Nephron (organoid): ENCODE measurements at regions not wholly inside any gene's neighbourhood (a gene's known extent, or its start where the extent isn't known, plus 50 kb on each side); places are given as distances from the start of the nearest gene placed in this dataset.
A peak's percentile ranks its signal among the peaks of the same experiment; 100 is the strongest.
"Not testable (repeated sequence)": the region's sequence is repeated elsewhere in the genome, so short reads cannot be mapped to it uniquely, and the experiment has no call there.

Experiments used
- H3K27ac Mint-ChIP-seq, 3 experiments: 2 replicates each; pipeline ENCODE4 v1.8.0; 2020; ENCODE audit warnings: mixed read lengths in 3 of 3, mild to moderate bottlenecking in 2 of 3, moderate library complexity in 1 of 3
- H3K27me3 Mint-ChIP-seq: 2 replicates; pipeline ENCODE4 v1.8.0; 2021; ENCODE audit warnings: low read depth, mild to moderate bottlenecking, moderate library complexity, mixed read lengths
- H3K36me3 Mint-ChIP-seq: 2 replicates; pipeline ENCODE4 v1.8.0; 2020; ENCODE audit warnings: low read depth, mixed read lengths
- H3K4me1 Mint-ChIP-seq: 2 replicates; pipeline ENCODE4 v1.8.0; 2020; ENCODE audit warnings: mixed read lengths
- H3K4me3 Mint-ChIP-seq, 3 experiments: 2 replicates each; pipeline ENCODE4 v1.8.0; 2020; ENCODE audit warnings: mild to moderate bottlenecking in 3 of 3, mixed read lengths in 3 of 3, moderate library complexity in 2 of 3
- H3K9me3 Mint-ChIP-seq: 2 replicates; pipeline ENCODE4 v1.8.0; 2020; ENCODE audit warnings: mixed read lengths
- CTCF ChIP-seq, 3 experiments: fragments of 200-600 bp; sonication (generic); IDR thresholded peaks; one replicate each; pipeline ENCODE4 v1.5.0; 2021; ENCODE audit warnings: antibody characterized with exemption in 3 of 3; ENCODE audit not compliant: unreplicated experiment in 3 of 3

DNA sequence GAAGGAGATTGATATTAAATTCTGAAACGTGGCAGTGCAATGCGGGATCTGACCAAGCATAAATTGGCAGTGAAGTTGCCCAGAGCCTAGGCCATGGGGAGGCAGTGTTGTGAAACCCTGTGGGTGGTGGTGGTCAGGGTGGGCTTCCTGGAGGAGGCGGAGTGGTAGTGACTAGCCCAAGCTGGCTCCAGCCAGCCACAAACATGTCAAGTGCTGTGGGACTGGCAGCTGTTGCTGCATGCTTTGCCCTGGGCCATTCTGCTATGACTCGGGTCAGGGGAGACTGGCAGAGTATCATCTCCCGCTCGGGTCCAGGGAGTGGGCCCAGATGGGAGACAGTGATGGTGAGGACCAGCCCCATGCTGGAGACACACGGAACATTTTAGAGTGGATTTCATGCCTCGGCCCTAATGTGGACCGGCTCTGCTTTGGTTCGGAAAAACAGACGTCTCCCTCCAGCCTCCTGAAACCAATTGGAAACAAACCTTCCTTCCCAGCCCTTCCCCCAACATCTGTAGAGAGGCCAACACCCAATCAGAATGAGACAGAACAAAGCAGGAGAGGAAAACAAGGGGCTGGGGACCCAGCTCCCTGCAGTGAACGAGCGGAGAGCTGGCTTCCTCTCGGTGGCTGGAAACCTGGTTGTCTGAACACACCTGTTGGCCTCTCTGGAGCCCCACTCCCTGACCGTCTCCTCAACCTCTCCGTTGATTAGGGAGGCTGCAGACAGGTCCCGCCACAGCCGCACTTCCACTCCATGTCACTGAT lies 58.2 kb downstream of the TMEM270 start:
- H3K4me1 Mint-ChIP-seq, result peaks cover 14% of the 10 kb centered on the region
- H3K9me3 Mint-ChIP-seq, result peaks cover 5% of the 10 kb centered on the region
- no peak overlapping the region for H3K4me3 Mint-ChIP-seq
- TF ChIP-seq CTCF (IDR thresholded peaks at IDR 0.05; ENCODE audit: unreplicated experiment in 3 of 3), result no peak
- H3K27ac Mint-ChIP-seq, result peak overlapping the region in 2 of 3 experiments; percentile 41 to 86
- no peaks in the 10 kb centered on the region for H3K36me3 Mint-ChIP-seq
- peaks cover 7% of the 10 kb centered on the region for H3K27me3 Mint-ChIP-seq

DNA sequence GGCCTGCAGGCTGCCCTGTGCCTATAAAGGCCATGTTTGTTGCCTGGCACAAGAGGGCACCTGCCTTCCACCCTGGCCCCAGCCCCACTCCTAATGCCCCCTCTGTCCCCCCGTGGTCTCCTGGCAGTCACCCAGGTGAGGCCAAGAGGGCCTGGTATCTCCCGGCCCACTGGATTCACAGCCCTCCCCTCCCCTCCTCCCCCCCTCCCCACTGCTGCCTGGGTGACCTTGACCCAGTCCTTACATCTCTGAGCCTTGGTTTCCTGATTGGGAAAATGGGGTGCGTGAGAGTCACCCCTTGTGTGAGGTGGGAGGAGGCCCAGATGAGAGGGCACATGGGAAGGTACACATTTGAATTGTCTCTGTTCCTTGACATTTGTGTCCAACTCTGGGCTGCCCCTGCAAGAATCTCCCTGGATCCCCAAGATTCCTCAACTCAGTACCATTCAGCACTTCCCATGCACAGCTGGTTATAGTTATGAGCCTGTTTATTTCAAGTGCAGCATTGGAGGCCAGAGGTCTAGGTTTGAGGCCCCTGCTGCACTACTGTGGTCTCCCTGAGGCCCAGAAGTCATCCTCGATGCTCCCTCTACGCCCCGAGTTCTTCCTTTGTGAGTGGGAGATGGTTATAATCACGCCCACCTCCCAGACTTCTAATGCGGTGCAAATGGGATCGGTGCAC lies 58.9 kb downstream of the TMEM270 start:
- H3K27me3 Mint-ChIP-seq, result peaks cover 7% of the 10 kb centered on the region
- H3K9me3 Mint-ChIP-seq, result peaks cover 7% of the 10 kb centered on the region
- no peak overlapping the region for H3K4me3 Mint-ChIP-seq
- H3K27ac Mint-ChIP-seq, result peak overlapping the region; percentile 42 to 57 (median 49)
- no peaks in the 10 kb centered on the region for H3K36me3 Mint-ChIP-seq
- peaks cover 14% of the 10 kb centered on the region for H3K4me1 Mint-ChIP-seq
- no peak for TF ChIP-seq CTCF (IDR thresholded peaks at IDR 0.05; ENCODE audit: unreplicated experiment in 3 of 3)

- Mint-ChIP-seq H3K27me3 (peaks cover 9% of the 10 kb centered on the region), H3K27ac (peak overlapping the region; percentile 42 to 57 (median 49)), H3K36me3 (no peaks in the 10 kb centered on the region), H3K4me1 (peaks cover 14% of the 10 kb centered on the region), H3K9me3 (peaks cover 7% of the 10 kb centered on the region), H3K4me3 (no peak overlapping the region)
- TF ChIP-seq CTCF (IDR thresholded peaks at IDR 0.05; ENCODE audit: unreplicated experiment in 3 of 3), result no peak
These were observed 59.6 kb downstream of the TMEM270 start for GRCh38 chr7:73920406-73921134.

DNA sequence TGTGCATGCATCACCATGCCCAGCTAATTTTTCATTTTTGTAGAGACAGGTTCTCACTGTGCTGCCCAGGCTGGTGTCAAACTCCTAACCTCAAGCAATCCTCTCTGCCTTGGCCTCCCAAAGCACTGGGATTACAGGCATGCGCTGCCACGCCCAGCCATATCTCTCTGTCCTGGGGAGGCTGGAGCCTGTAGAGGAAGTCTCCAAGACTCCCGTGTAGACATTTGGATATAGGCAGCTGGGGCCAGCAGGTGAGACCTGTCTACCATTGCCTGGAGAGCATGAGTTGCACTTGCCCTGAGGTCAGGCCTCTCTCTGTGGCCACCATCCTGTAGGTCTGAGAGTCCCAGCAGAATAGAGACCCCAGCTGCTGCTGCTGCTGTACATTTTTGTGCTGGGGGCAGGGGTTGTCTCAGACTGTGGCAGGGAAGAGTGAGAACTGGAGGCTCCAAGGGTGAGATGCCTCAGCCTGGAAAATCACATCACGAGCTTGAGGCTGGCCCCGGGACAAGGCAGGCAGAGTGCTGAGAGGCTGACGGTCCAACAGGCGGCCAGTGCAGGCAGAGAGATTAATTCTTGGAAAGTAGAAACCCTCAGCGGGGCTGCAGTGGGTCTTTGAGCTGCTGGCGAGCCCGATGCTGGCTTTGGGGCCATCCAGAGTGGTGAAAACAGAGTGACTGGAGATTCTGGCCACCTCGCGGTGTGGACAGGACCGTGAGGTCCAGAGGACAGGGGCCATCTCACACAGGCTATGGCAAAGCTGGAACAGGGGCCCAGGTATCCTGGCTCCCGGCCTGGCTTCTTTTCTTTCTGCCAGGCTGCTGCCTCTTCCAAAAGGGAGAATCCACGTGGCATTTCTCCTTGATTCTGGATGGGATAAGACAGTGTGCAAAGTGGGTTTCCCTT lies 60.9 kb downstream of the TMEM270 start:
- peaks cover 7% of the 10 kb centered on the region for H3K4me1 Mint-ChIP-seq
- no peak overlapping the region for H3K27ac Mint-ChIP-seq
- H3K27me3 Mint-ChIP-seq, result peaks cover 11% of the 10 kb centered on the region
- TF ChIP-seq CTCF (IDR thresholded peaks at IDR 0.05; ENCODE audit: unreplicated experiment in 3 of 3), result no peak
- no peak overlapping the region for H3K4me3 Mint-ChIP-seq
- H3K9me3 Mint-ChIP-seq, result peaks cover 12% of the 10 kb centered on the region
- H3K36me3 Mint-ChIP-seq, result no peaks in the 10 kb centered on the region

DNA sequence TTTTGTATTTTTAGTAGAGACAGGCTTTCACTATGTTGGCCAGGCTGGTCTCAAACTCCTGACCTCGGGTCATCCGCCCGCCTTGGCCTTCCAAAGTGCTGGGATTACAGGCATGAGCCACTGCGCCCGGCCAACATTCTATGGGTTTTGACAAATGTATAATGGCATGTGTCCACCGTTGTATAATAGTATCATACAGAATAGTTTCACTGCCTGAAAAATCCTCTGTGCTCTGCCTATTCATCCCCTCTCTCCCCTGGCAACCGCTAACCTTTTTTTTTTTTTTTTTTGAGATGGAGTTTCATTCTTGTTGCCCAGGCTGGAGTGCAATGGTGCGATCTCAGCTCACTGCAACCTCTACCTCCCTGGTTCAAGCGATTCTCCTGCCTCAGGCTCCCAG lies 67.7 kb downstream of the TMEM270 start:
- H3K9me3 Mint-ChIP-seq, result peaks cover 17% of the 10 kb centered on the region
- not testable (repeated sequence) for H3K4me1 Mint-ChIP-seq, H3K4me3 Mint-ChIP-seq, H3K36me3 Mint-ChIP-seq, H3K27ac Mint-ChIP-seq
- peaks cover 13% of the 10 kb centered on the region for H3K27me3 Mint-ChIP-seq
